Hepatocyte (in vitro differentiated cells): ENCODE measurements at regions not wholly inside any gene's neighbourhood (a gene's known extent, or its start where the extent isn't known, plus 50 kb on each side); places are given as distances from the start of the nearest gene placed in this dataset.

Source experiments
- DNase-seq: peaks from one replicate; pipeline ENCODE4 v3.0.0-alpha.2; 2016; ENCODE audit warnings: low spot score
- H2AFZ ChIP-seq: fragments of 200-600 bp; sonication (generic); 2 replicates; pipeline ENCODE4 v1.6.0; 2016; ENCODE audit warnings: antibody characterized with exemption, mild to moderate bottlenecking
- H3K27ac ChIP-seq: fragments of 200-600 bp; sonication (generic); 2 replicates; pipeline ENCODE4 v1.5.1; 2016; ENCODE audit warnings: mild to moderate bottlenecking
- H3K27me3 ChIP-seq: fragments of 200-600 bp; sonication (generic); 2 replicates; pipeline ENCODE4 v1.6.1; 2016
- H3K36me3 ChIP-seq: fragments of 200-600 bp; sonication (generic); replicated peaks from 2 replicates; pipeline ENCODE4 v1.5.1; 2016; ENCODE audit warnings: low read depth; ENCODE audit not compliant: insufficient read depth
- H3K4me1 ChIP-seq: fragments of 200-600 bp; sonication (generic); 2 replicates; pipeline ENCODE4 v1.5.1; 2016; ENCODE audit warnings: mild to moderate bottlenecking, moderate library complexity; ENCODE audit not compliant: insufficient read depth
- H3K4me2 ChIP-seq: fragments of 200-600 bp; sonication (generic); 2 replicates; pipeline ENCODE4 v1.6.0; 2016
- H3K4me3 ChIP-seq: fragments of 200-600 bp; sonication (generic); 2 replicates; pipeline ENCODE4 v1.5.1; 2016; ENCODE audit warnings: mild to moderate bottlenecking
- H3K79me2 ChIP-seq: fragments of 200-600 bp; sonication (generic); 2 replicates; pipeline ENCODE4 v1.6.0; 2017; ENCODE audit warnings: mild to moderate bottlenecking
- H3K9me2 ChIP-seq: fragments of 200-600 bp; sonication (generic); replicated peaks from 2 replicates; pipeline ENCODE4 v1.6.0; 2017; ENCODE audit warnings: mild to moderate bottlenecking; ENCODE audit not compliant: insufficient read depth
- H3K9me3 ChIP-seq: fragments of 200-600 bp; sonication (generic); 2 replicates; pipeline ENCODE4 v1.5.1; 2016; ENCODE audit warnings: low read depth, mild to moderate bottlenecking
- H4K20me1 ChIP-seq: fragments of 200-600 bp; sonication (generic); 2 replicates; pipeline ENCODE4 v1.6.0; 2016; ENCODE audit warnings: mild to moderate bottlenecking; ENCODE audit not compliant: insufficient read depth, poor library complexity, severe bottlenecking
- CTCF ChIP-seq: fragments of 200-600 bp; sonication (generic); IDR thresholded peaks from 2 replicates; pipeline ENCODE4 v1.5.1; 2016; ENCODE audit warnings: antibody characterized with exemption, mild to moderate bottlenecking; ENCODE audit not compliant: poor library complexity
- EZH2 ChIP-seq: fragments of 200-600 bp; sonication (generic); IDR thresholded peaks from 2 replicates; pipeline ENCODE4 v1.6.1; 2016; ENCODE audit warnings: antibody characterized with exemption, mild to moderate bottlenecking, borderline replicate concordance
- EZH2phosphoT487 ChIP-seq: fragments of 200-600 bp; sonication (generic); IDR thresholded peaks from one replicate; pipeline ENCODE4 v1.6.1; 2018; ENCODE audit warnings: antibody characterized with exemption, mild to moderate bottlenecking, low read depth, moderate library complexity; ENCODE audit not compliant: unreplicated experiment, severe bottlenecking
- WGBS: methylation state at CpG from one replicate; pipeline ENCODE4 v1.1.6; 2016; ENCODE audit warnings: low lambda C conversion rate; ENCODE audit errors: missing lambda C conversion rate; 5-methylcytosine and 5-hydroxymethylcytosine counted together

DNA sequence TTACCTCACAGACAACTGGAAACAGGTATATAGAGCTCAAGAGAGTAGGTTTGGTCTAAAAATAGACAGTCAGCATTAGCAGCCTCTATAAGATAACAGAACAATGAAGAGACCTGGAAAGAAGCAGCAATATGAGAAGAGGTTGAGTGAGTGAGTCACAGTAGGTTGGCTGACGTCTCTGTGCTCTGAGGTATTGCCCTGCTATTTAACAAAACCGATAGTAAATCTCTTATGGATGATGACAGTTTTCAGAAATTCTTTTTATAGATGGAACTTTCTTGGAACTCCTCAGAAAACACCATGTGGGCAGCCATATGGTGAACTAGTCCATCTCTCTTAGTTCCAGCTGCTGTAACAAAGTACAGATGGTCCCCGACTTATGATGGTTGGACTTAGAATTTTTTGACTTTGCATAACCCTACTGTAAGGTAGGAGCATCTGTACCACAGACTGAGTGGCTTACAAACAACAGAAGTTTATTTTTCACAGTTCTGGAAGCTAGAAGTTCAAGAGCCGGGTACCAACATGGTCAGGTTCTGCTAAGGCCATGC, 123.5 kb downstream of the MBD2 start:
- no peak for DNase-seq
- no peak overlapping the region for H3K27ac ChIP-seq
- no peak overlapping the region for H2AFZ ChIP-seq
- H3K4me2 ChIP-seq, result no peak overlapping the region
- no peaks in the 10 kb centered on the region for H3K4me1 ChIP-seq
- no peaks in the 10 kb centered on the region for H3K36me3 ChIP-seq
- TF ChIP-seq EZH2, result no peak
- no peak for TF ChIP-seq EZH2phosphoT487
- no peak for TF ChIP-seq CTCF
- H3K9me3 ChIP-seq, result no peaks in the 10 kb centered on the region
- no peaks in the 10 kb centered on the region for H4K20me1 ChIP-seq
- H3K9me2 ChIP-seq, result no peaks in the 10 kb centered on the region
- WGBS, result 73% methylated on average over 4 of the region's 4 CpGs
- no peaks in the 10 kb centered on the region for H3K27me3 ChIP-seq
- no peak overlapping the region for H3K4me3 ChIP-seq
- no peaks in the 10 kb centered on the region for H3K79me2 ChIP-seq

DNA sequence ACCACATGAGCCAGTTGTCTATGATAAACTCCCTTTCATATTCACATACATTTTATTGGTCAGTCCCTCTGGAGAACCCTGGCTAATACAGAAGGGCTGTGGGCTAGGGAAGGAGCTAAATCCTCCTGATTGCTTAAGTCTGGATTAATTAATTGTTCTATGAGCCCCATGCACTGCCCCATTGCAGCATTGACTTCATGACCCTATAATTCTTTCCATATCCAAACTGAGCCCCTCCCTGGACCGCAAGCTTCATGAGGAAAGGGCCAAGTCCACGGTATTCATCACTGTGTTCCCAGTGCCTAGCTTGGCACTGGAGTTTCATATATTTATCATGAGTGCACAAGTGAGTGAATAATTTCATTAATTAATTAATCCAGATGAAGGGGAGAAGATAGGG, 124.0 kb downstream of the MBD2 start:
- H3K4me1 ChIP-seq, result no peaks in the 10 kb centered on the region
- H3K9me3 ChIP-seq, result no peaks in the 10 kb centered on the region
- no peaks in the 10 kb centered on the region for H3K36me3 ChIP-seq
- H3K27ac ChIP-seq, result no peak overlapping the region
- H3K4me3 ChIP-seq, result no peak overlapping the region
- H3K4me2 ChIP-seq, result no peak overlapping the region
- H3K27me3 ChIP-seq, result no peaks in the 10 kb centered on the region
- no peaks in the 10 kb centered on the region for H4K20me1 ChIP-seq
- H3K9me2 ChIP-seq, result no peaks in the 10 kb centered on the region
- TF ChIP-seq CTCF (no peak), EZH2 (no peak), EZH2phosphoT487 (no peak)
- no peak overlapping the region for H2AFZ ChIP-seq
- no peaks in the 10 kb centered on the region for H3K79me2 ChIP-seq
- DNase-seq, result no peak
- 98% methylated on average over 2 of the region's 2 CpGs for WGBS

DNA sequence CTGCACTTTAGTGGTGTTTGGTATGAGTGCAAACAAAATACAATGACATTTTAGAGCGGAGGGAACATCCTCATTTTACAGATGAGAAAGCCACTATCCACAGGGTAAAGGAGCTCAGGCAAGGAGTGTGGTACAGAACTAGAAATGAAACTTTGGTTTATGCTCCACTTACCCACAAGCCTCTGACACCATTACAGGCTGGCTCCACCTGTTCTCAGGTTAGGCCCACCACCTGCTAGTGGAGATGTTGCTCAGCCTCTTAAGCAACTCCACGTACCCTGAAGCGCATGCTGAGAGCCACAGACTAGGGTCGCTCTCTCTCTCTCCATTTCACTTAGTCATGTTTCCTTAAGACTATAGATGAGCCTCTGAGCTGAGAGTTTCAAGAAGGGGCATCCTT, 130.0 kb downstream of the MBD2 start:
- no peaks in the 10 kb centered on the region for H3K4me1 ChIP-seq
- no peak for TF ChIP-seq CTCF
- TF ChIP-seq EZH2phosphoT487, result no peak
- TF ChIP-seq EZH2, result no peak
- H3K36me3 ChIP-seq, result no peaks in the 10 kb centered on the region

DNA sequence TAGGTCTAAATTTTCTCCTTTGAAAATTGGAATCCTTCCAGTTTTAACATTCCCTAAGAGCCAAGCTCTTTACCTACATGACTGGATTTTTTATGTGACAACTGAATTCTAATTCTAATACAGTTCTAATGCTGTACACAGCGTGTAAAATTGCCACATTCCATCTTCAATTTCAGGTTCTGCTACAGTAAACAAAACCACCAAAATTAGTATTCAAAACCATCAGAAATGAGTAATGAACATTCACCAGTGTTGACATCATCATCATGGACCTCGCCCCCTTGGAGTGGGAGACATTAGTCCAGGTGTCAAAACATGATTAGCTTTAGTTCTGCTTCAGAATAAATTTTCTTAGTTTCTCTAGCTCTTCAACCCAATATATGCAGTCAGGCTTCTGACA, 133.6 kb downstream of the MBD2 start:
- no peaks in the 10 kb centered on the region for H3K9me2 ChIP-seq
- TF ChIP-seq EZH2, result no peak
- TF ChIP-seq EZH2phosphoT487, result no peak
- no peak for TF ChIP-seq CTCF
- no peaks in the 10 kb centered on the region for H3K4me1 ChIP-seq
- no peaks in the 10 kb centered on the region for H3K36me3 ChIP-seq
- no peaks in the 10 kb centered on the region for H4K20me1 ChIP-seq
- no peak for DNase-seq
- H2AFZ ChIP-seq, result no peak overlapping the region
- no peaks in the 10 kb centered on the region for H3K27me3 ChIP-seq
- H3K9me3 ChIP-seq, result no peaks in the 10 kb centered on the region
- WGBS, result 93% methylated on average over 2 of the region's 2 CpGs
- H3K27ac ChIP-seq, result no peak overlapping the region
- no peaks in the 10 kb centered on the region for H3K79me2 ChIP-seq
- no peak overlapping the region for H3K4me2 ChIP-seq
- H3K4me3 ChIP-seq, result no peak overlapping the region

More for the DNA sequence above, 130.0 kb downstream of the MBD2 start:
- H3K27me3 ChIP-seq, result no peaks in the 10 kb centered on the region
- H3K4me2 ChIP-seq, result no peak overlapping the region
- DNase-seq, result no peak
- no peak overlapping the region for H3K27ac ChIP-seq
- no peaks in the 10 kb centered on the region for H3K9me3 ChIP-seq
- H3K79me2 ChIP-seq, result no peaks in the 10 kb centered on the region
- H3K4me3 ChIP-seq, result no peak overlapping the region
- 86% methylated on average over 4 of the region's 4 CpGs for WGBS
- no peaks in the 10 kb centered on the region for H4K20me1 ChIP-seq
- H2AFZ ChIP-seq, result no peak overlapping the region
- no peaks in the 10 kb centered on the region for H3K9me2 ChIP-seq
